H1 (cell line): ENCODE measurements at regions not wholly inside any gene's neighbourhood (a gene's known extent, or its start where the extent isn't known, plus 50 kb on each side); places are given as distances from the start of the nearest gene placed in this dataset.

Source experiments
- CHD1 ChIP-seq: IDR thresholded peaks from 2 replicates; pipeline ENCODE4 v1.6.1; 2012; ENCODE audit warnings: low read depth, low read length, improper control_type of control experiment
- CTCF ChIP-seq, 3 experiments: IDR thresholded peaks; 1 replicate in 2 of 3; 2 replicates in 1 of 3; pipeline versions ENCODE4 v1.5.1 to v1.6.1; 2011; ENCODE audit warnings: low read length in 3 of 3, mild to moderate bottlenecking in 3 of 3, inconsistent platforms in 2 of 3, low read depth in 1 of 3, moderate library complexity in 1 of 3; ENCODE audit not compliant: insufficient read depth in 1 of 3; ENCODE audit errors: control extremely low read depth in 1 of 3
- GTF2F1 ChIP-seq: IDR thresholded peaks from 2 replicates; pipeline ENCODE4 v1.6.1; 2012; ENCODE audit warnings: low read depth, low read length, improper control_type of control experiment, borderline replicate concordance
- JUND ChIP-seq: IDR thresholded peaks from 2 replicates; pipeline ENCODE4 v1.6.1; 2011; ENCODE audit warnings: mild to moderate bottlenecking, improper control_type of control experiment, low read length
- POLR2A ChIP-seq, 2 experiments: IDR thresholded peaks; 1 replicate in 1 of 2; 2 replicates in 1 of 2; pipeline ENCODE4 v1.6.1; 2011; ENCODE audit warnings: low read depth in 2 of 2, low read length in 2 of 2, mild to moderate bottlenecking in 2 of 2; ENCODE audit errors: control extremely low read depth in 1 of 2
- SRF ChIP-seq: IDR thresholded peaks from 2 replicates; pipeline ENCODE4 v1.6.1; 2011; ENCODE audit warnings: mild to moderate bottlenecking, low read depth, low read length, moderate library complexity
- USF2 ChIP-seq: IDR thresholded peaks from 2 replicates; pipeline ENCODE4 v1.6.1; 2011; ENCODE audit warnings: low read length, improper control_type of control experiment

GRCh38 chr2:37829616-37830395 lies 95.3 kb upstream of the RMDN2 start:
- TF ChIP-seq GTF2F1: no peak
- no peak for TF ChIP-seq POLR2A (IDR thresholded peaks at IDR 0.05; ENCODE audit: control extremely low read depth in 1 of 2, low read depth in 2 of 2, low read length in 2 of 2)
- no peak for TF ChIP-seq JUND
- no peak for TF ChIP-seq CTCF (IDR thresholded peaks at IDR 0.05; ENCODE audit: control extremely low read depth in 1 of 3, insufficient read depth in 1 of 3, low read depth in 1 of 3, low read length in 3 of 3)
- no peak for TF ChIP-seq USF2
- no peak for TF ChIP-seq CHD1
- no peak for TF ChIP-seq SRF
